ENCODE measurements at regions not wholly inside any gene's neighbourhood (a gene's known extent, or its start where the extent isn't known, plus 50 kb on each side); places are given as distances from the start of the nearest gene placed in this dataset.
"Not testable (repeated sequence)": the region's sequence is repeated elsewhere in the genome, so short reads cannot be mapped to it uniquely, and the experiment has no call there.

DNA sequence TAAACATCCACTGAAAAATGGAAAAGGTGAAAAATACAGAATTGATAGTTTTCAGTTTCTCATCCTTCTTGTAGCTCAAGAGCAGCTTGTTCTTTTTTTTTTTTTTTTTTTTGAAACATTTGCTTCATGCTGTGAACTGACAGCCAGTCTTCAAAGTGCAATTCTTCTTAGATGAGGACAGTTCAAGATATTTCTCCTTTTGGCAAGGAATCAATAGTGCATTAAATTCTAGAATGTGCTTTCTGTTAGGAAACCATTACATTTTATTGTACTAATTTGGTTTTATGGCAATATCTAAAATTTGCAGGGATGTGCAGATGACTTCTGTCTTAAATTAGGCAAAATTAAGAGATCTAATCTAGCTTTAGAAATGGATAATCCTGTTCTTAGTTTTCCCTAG lies 969.3 kb upstream of the ACO1 start:
- no peak overlapping the region for H3K4me3 Mint-ChIP-seq
- H3K4me1 Mint-ChIP-seq: no peaks in the 10 kb centered on the region
- POLR2A ChIA-PET: no interaction called here
- H3K27ac Mint-ChIP-seq: no peak overlapping the region
- H3K27me3 Mint-ChIP-seq: no peaks in the 10 kb centered on the region
- CTCF ChIA-PET: no interaction called here
- peaks cover 3% of the 10 kb centered on the region for H3K9me3 Mint-ChIP-seq
- no peaks in the 10 kb centered on the region for H3K36me3 Mint-ChIP-seq (ENCODE audit: low read depth)
- no peak for DNase-seq

DNA sequence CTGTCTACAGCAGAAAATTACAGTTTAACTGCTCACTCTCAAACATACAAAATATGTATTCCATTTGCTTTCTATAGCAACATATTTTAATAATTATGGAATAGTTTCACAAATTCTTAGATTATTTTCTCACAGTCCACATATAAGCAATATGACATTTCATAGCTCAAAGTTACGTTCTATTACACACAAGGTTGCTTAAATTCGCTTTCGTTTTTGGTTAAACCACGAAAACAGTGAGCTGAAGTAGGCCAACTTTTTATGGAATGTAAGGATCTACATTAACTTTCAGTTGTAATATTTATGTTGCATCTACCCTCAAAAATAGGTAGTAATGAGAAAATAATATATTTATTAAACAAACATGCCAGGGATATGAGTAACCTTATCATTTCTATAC lies 966.0 kb upstream of the ACO1 start:
- Mint-ChIP-seq H3K27ac (no peak overlapping the region), H3K4me1 (no peaks in the 10 kb centered on the region), H3K4me3 (no peak overlapping the region), H3K36me3 (ENCODE audit: low read depth) (no peaks in the 10 kb centered on the region), H3K27me3 (no peaks in the 10 kb centered on the region), H3K9me3 (no peaks in the 10 kb centered on the region)
- ChIA-PET CTCF (no interaction called here), POLR2A (no interaction called here)
- DNase-seq: no peak

DNA sequence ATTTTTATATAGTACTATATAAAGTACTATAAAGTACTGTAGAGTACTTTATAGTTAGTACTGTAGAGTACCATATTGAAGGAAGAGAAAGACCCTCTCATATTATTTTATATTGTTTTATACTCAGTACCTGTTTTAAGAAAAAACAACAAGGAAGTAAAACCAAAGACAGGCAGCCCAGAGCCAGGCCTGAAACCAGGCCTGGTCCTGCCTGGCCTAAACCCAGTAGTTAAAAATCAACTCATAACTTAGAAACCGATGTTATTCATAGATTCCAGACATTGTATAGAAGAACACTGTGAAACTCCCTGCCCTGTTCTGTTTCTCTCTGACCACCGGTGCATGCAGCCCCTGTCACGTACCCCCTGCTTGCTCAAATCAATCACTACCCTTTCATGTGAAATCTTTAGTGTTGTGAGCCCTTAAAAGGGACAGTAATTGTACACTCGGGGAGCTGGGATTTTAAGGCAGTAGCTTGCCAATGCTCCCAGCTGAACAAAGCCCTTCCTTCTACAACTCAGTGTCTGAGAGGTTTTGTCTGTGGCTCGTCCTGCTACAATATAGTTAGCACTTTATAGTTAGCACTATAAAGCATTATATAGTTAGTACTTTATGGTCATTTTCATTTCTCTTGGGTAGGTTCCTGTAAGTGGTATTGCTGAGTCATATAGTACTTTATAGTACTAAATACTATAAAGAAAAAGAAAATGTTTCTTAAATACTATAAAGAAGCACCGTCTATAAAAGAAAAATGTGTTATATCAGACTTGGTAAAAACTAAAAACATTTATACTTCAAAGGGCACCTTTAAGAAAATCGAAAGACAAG lies 940.6 kb upstream of the ACO1 start:
- H3K4me1 Mint-ChIP-seq; POLR2A ChIA-PET; H3K27me3 Mint-ChIP-seq; H3K36me3 Mint-ChIP-seq (ENCODE audit: low read depth); DNase-seq; H3K27ac Mint-ChIP-seq; H3K9me3 Mint-ChIP-seq; H3K4me3 Mint-ChIP-seq; CTCF ChIA-PET: not testable (repeated sequence)

DNA sequence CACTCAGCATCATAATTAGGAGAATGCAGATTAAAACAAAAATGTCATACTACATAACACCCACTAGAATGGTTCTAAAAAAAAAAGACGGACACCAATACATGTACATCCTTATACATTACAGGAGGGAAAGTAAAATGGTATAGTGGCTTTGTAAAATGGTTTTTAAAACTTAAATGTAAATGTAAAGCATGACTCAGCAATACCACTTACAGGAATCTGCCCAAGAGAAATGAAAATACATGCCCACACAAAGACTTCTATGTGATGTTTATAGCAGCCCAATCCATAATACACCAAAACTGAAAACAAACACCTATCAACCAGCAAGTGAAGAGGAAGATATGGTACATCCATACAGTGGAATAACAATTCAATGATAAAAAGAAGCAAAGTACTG lies 939.1 kb upstream of the ACO1 start:
- no peaks in the 10 kb centered on the region for H3K9me3 Mint-ChIP-seq
- no peaks in the 10 kb centered on the region for H3K36me3 Mint-ChIP-seq (ENCODE audit: low read depth)
- no peak for DNase-seq
- POLR2A ChIA-PET: no interaction called here
- H3K4me3 Mint-ChIP-seq: no peak overlapping the region
- no peaks in the 10 kb centered on the region for H3K27me3 Mint-ChIP-seq
- no peak overlapping the region for H3K27ac Mint-ChIP-seq
- peaks cover 6% of the 10 kb centered on the region for H3K4me1 Mint-ChIP-seq
- CTCF ChIA-PET: no interaction called here

- Mint-ChIP-seq H3K27ac (no peak overlapping the region), H3K4me3 (no peak overlapping the region)
Measured at GRCh38 chr9:31445960-31446359, 938.5 kb upstream of the ACO1 start.

DNA sequence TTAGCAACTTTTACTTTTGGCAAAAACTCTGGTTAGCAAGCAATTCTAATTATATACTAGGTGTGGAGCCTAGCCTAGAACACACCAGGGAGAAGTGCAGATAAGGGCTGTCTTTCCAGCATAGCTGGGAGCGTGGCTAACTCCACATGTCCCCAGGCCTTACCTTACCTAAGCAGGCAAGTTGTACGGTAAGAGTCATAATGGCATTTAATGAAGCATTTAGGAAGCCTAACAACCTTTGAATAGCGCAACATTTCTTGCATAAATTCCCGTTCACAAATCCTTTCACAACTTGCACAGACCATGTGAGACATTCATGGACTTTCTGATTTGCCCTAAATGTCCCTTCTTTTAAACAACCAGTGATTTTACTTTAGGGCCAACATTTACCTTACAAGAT lies 917.4 kb upstream of the ACO1 start:
- ChIA-PET POLR2A (no interaction called here), CTCF (no interaction called here)
- no peak for DNase-seq
- Mint-ChIP-seq H3K27me3 (no peaks in the 10 kb centered on the region), H3K27ac (no peak overlapping the region), H3K36me3 (ENCODE audit: low read depth) (no peaks in the 10 kb centered on the region), H3K4me1 (no peaks in the 10 kb centered on the region), H3K9me3 (peaks cover 4% of the 10 kb centered on the region), H3K4me3 (no peak overlapping the region)

More at GRCh38 chr9:31445960-31446359, 938.5 kb upstream of the ACO1 start:
- ChIA-PET CTCF (no interaction called here), POLR2A (no interaction called here)
- Mint-ChIP-seq H3K9me3 (no peaks in the 10 kb centered on the region), H3K4me1 (peaks cover 6% of the 10 kb centered on the region), H3K36me3 (ENCODE audit: low read depth) (no peaks in the 10 kb centered on the region), H3K27me3 (no peaks in the 10 kb centered on the region)
- DNase-seq: no peak

DNA sequence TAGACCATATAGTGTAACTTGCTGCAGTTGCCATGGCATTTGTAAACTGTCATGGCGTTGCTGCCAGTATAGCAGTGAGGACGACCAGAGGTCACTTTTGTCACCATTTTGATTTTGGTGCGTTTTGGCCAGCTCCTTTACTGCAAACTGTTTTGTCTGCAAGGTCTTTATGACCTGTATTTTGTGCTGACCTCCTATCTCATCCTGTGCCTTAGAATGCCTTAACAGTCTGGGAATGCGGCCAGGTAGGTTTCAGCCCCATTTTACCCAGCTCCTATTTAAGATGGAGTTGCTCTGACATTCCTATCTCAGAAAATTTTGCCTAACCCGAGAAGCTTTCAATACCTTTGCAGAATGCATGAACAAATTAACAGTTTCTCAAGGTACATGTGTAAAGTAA lies 914.4 kb upstream of the ACO1 start:
- POLR2A ChIA-PET: no interaction called here
- Mint-ChIP-seq H3K4me1 (no peaks in the 10 kb centered on the region), H3K9me3 (peaks cover 4% of the 10 kb centered on the region), H3K27me3 (no peaks in the 10 kb centered on the region), H3K36me3 (ENCODE audit: low read depth) (no peaks in the 10 kb centered on the region), H3K27ac (no peak overlapping the region), H3K4me3 (no peak overlapping the region)
- DNase-seq: no peak
- CTCF ChIA-PET: no interaction called here

DNA sequence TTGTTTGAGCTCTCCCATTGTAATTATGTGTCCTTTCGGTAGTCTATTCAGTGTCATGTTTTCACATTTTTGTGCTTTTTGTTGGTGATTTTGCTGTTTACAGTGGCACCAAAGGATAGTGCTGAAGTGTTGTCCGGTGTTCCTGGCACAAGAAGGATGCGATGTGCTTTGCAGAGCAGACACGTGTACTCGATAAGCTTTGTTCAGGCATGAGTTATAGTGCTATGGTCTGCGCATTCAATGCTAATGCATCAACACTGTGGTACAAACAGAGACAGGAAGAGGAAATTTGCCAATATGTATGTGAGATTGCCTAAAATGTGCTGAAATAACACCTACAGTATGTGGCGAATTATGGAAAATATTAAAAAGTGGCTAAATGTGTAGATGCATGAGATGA lies 913.4 kb upstream of the ACO1 start:
- H3K4me1 Mint-ChIP-seq: no peaks in the 10 kb centered on the region
- POLR2A ChIA-PET: no interaction called here
- no peak for DNase-seq

DNA sequence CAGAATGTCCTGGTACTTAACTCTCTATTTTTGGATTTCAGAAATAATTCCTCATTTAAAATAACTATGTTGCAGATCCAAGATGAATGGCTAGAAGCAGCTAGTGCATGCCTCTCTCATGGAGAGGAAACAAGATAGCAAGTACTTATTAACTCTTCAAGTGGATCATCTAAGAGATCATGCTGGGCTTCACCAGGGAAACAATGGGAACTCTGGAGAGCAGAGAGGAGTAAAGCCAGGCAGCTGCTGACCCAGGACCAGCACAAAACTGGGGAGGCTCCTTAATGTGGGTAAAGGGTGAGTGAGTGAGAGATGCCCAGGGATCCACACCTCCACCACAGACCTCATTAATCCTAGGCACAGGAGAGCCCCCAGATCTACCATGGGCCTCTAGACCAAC lies 897.8 kb upstream of the ACO1 start:
- no peak overlapping the region for H3K27ac Mint-ChIP-seq
- no peaks in the 10 kb centered on the region for H3K4me1 Mint-ChIP-seq
- ChIA-PET POLR2A (no interaction called here), CTCF (no interaction called here)
- DNase-seq: no peak
- H3K36me3 Mint-ChIP-seq (ENCODE audit: low read depth): no peaks in the 10 kb centered on the region
- no peaks in the 10 kb centered on the region for H3K27me3 Mint-ChIP-seq
- H3K9me3 Mint-ChIP-seq: no peaks in the 10 kb centered on the region
- H3K4me3 Mint-ChIP-seq: no peak overlapping the region

More for the DNA sequence above, 913.4 kb upstream of the ACO1 start:
- CTCF ChIA-PET: no interaction called here
- H3K4me3 Mint-ChIP-seq: no peak overlapping the region
- H3K36me3 Mint-ChIP-seq (ENCODE audit: low read depth): no peaks in the 10 kb centered on the region
- peaks cover 4% of the 10 kb centered on the region for H3K9me3 Mint-ChIP-seq
- H3K27me3 Mint-ChIP-seq: no peaks in the 10 kb centered on the region
- no peak overlapping the region for H3K27ac Mint-ChIP-seq

DNA sequence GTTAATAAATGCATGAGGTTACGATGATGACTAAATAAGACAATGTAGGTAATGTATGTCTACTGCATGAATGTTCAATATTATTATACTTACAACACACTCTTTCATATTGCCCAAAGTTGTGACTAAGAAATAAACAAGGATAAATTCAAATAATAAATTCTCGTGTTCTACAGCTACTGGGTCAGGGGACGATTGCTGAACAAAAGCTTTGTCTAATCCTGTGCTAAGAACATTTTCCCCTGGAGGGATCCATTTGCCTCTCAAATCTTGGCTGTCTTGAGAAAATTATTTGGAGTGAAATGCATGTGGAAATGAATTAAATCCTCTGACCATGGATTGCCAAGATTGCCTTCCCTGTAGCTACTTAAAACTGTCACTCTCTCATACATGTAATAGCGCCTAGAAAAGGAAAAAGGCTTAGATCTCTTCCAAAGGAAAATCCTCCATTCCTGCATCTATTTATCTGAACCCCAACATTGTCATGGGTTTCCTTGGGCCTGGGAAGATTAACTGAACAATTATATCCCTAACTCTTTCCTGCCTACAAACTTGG lies 893.8 kb upstream of the ACO1 start:
- CTCF ChIA-PET: no interaction called here
- Mint-ChIP-seq H3K4me3 (no peak overlapping the region), H3K27ac (no peak overlapping the region), H3K27me3 (no peaks in the 10 kb centered on the region), H3K9me3 (no peaks in the 10 kb centered on the region), H3K36me3 (ENCODE audit: low read depth) (no peaks in the 10 kb centered on the region), H3K4me1 (no peaks in the 10 kb centered on the region)
- no peak for DNase-seq
- POLR2A ChIA-PET: no interaction called here

DNA sequence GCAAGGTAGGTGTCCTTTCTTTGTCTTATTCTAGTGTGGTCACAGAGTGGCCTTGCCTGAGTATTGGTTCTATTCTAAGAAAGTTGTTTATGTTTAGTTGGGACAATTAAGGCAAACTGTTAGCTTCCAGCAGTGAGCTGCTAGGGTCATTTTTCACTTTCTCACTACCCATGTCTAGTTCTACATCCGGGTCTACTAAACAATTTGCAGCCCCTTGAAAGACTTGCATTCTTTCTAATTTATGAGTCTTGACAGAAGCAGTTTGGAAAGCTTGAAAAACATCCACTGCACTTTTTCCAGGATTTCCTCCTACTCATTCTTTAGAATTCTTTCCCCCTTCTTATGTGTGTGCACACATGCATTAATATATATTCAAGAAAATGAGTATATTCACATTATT lies 892.2 kb upstream of the ACO1 start:
- Mint-ChIP-seq H3K4me1 (no peaks in the 10 kb centered on the region), H3K27ac (no peak overlapping the region), H3K9me3 (peaks cover 8% of the 10 kb centered on the region), H3K27me3 (no peaks in the 10 kb centered on the region), H3K36me3 (ENCODE audit: low read depth) (no peaks in the 10 kb centered on the region), H3K4me3 (no peak overlapping the region)
- CTCF ChIA-PET: no interaction called here
- DNase-seq: no peak
- POLR2A ChIA-PET: no interaction called here

DNA sequence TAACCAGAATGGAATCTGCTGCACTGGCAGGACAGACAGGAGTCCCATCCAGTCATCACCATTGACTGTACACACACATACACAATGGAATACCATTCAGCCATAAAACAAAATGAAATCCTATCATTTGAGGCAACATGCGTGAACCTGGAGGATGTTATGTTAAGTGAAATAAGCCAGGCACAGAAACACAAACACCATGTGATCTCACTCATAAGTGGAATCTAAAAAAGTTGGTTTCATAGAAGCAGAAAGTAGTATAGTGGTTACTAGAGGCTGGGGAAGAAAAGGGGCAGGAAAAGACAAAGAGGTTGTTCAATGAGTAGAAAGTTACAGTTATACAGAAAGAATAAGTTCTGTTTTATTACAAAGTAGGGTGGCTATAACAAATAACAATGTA lies 884.0 kb upstream of the ACO1 start:
- ChIA-PET CTCF (no interaction called here), POLR2A (no interaction called here)
- Mint-ChIP-seq H3K36me3 (ENCODE audit: low read depth) (no peaks in the 10 kb centered on the region), H3K4me1 (no peaks in the 10 kb centered on the region), H3K9me3 (peaks cover 11% of the 10 kb centered on the region), H3K27me3 (no peaks in the 10 kb centered on the region), H3K27ac (no peak overlapping the region), H3K4me3 (no peak overlapping the region)
- DNase-seq: no peak

DNA sequence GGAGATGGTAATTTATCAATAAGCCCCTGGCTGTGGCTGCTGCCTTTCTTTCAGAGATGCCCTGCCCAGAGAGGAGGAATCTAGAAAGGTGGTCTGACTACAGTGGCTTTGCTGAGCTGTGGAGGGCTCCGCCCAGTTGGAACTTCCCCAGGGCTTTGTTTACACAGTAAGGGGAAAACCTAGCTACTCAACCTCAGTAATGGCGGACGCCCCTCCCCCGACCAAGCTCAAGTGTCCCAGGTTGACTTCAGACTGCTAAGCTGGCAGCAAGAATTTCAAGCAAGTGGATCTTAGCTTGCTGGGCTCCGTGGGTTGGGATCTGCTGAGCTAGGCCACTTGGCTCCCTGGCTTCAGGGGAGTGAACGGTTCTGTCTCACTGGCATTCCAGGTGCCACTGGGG lies 865.4 kb upstream of the ACO1 start:
- ChIA-PET CTCF (no interaction called here), POLR2A (no interaction called here)
- H3K36me3 Mint-ChIP-seq (ENCODE audit: low read depth): no peaks in the 10 kb centered on the region
- H3K27me3 Mint-ChIP-seq: no peaks in the 10 kb centered on the region
- no peak for DNase-seq
- H3K4me3 Mint-ChIP-seq: no peak overlapping the region
- peaks cover 9% of the 10 kb centered on the region for H3K9me3 Mint-ChIP-seq
- no peak overlapping the region for H3K27ac Mint-ChIP-seq
- H3K4me1 Mint-ChIP-seq: no peaks in the 10 kb centered on the region

GRCh38 chr9:31519424-31519823 lies 865.0 kb upstream of the ACO1 start:
- no peak for DNase-seq
- ChIA-PET CTCF (no interaction called here), POLR2A (no interaction called here)
- Mint-ChIP-seq H3K4me3 (no peak overlapping the region), H3K27ac (no peak overlapping the region), H3K36me3 (ENCODE audit: low read depth) (no peaks in the 10 kb centered on the region), H3K4me1 (no peaks in the 10 kb centered on the region), H3K27me3 (no peaks in the 10 kb centered on the region), H3K9me3 (peaks cover 6% of the 10 kb centered on the region)

Data from activated CD4-positive, alpha-beta T cell treated with anti-CD3 and anti-CD28 coated beads, Interleukin-2, amount 10 ng/mL, durations not matched to agents 7 days and 5 days (primary cell).